GM23248 (cell line): ENCODE measurements at regions not wholly inside any gene's neighbourhood (a gene's known extent, or its start where the extent isn't known, plus 50 kb on each side); places are given as distances from the start of the nearest gene placed in this dataset.

Experiments
- EZH2 ChIP-seq: fragments of 200-600 bp; sonication (generic); IDR thresholded peaks from 2 replicates; pipeline ENCODE4 v1.6.1; 2018; ENCODE audit warnings: antibody characterized with exemption, mild to moderate bottlenecking; ENCODE audit not compliant: insufficient read depth, poor library complexity, severe bottlenecking
- EZH2phosphoT487 ChIP-seq: fragments of 200-600 bp; sonication (generic); IDR thresholded peaks from 2 replicates; pipeline ENCODE4 v1.6.1; 2018; ENCODE audit warnings: antibody characterized with exemption, moderate library complexity, mild to moderate bottlenecking, low read depth; ENCODE audit not compliant: insufficient read depth

- TF ChIP-seq EZH2 = no peak
- TF ChIP-seq EZH2phosphoT487 = no peak
Measured at GRCh38 chr10:36704124-36704523, 421.3 kb upstream of the ANKRD30A start.
